Suprapubic skin (tissue), 4 donors: ENCODE measurements at regions not wholly inside any gene's neighbourhood (a gene's known extent, or its start where the extent isn't known, plus 50 kb on each side); places are given as distances from the start of the nearest gene placed in this dataset.

Experiments
- CTCF ChIP-seq, 2 donors: fragments of 200-600 bp in 1 of 2; fragments of 450-650 bp in 1 of 2; sonication (generic) in 1 of 2; IDR thresholded peaks; one replicate each; pipeline ENCODE4 v1.5.1; 2016 to 2019; ENCODE audit warnings: antibody characterized with exemption in 2 of 2, mild to moderate bottlenecking in 1 of 2, moderate library complexity in 1 of 2
- EP300 ChIP-seq: sonication (generic); formaldehyde crosslinking; IDR thresholded peaks from one replicate; pipeline ENCODE4 v1.6.1; 2017; ENCODE audit warnings: antibody characterized with exemption
- POLR2AphosphoS5 ChIP-seq, 3 donors: sonication (generic); formaldehyde crosslinking; IDR thresholded peaks; one replicate each; pipeline ENCODE4 v1.6.1; 2017; ENCODE audit warnings: antibody characterized with exemption in 3 of 3

- TF ChIP-seq POLR2AphosphoS5 (IDR thresholded peaks at IDR 0.05) (no peak), CTCF (IDR thresholded peaks at IDR 0.05) (no peak), EP300 (no peak)
Measured at GRCh38 chr4:66186095-66186494, 515.8 kb upstream of the EPHA5 start.
